ENCODE measurements at regions not wholly inside any gene's neighbourhood (a gene's known extent, or its start where the extent isn't known, plus 50 kb on each side); places are given as distances from the start of the nearest gene placed in this dataset.

DNA sequence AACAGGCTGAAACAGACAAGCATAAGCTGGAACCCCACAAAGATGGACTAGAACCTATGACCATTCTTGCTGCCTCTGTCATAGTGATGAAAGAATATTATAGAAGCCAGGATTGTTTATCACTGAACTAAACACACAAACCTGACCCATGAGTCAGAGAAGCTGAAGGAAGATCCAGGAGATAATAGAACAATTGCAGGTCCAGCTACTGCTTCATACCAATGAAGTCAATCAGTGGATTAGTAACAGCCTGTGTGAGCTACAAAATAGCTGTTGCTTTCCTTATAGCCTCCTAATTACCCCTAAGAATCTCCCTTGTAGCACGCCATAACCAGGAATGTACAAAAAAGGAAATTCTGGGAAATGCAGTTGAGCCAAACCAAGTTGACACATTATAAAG, 459.9 kb upstream of the ZNF462 start:
- ChIA-PET POLR2A (no interaction called here), CTCF (no interaction called here)
- dilution Hi-C loops (cut with MboI; ENCODE audit: extremely low pct_ligation_motif_present, low sequenced_read_pairs), result no loop called here
- Histone ChIP-seq H3K4me1 (ENCODE audit: control insufficient read depth, extremely low read depth, insufficient read depth, low read length) (no peaks in the 10 kb centered on the region), H3K27ac (ENCODE audit: insufficient read depth, low read depth, low read length) (no peak overlapping the region), H3K27me3 (ENCODE audit: control insufficient read depth in 2 of 2, insufficient read depth in 2 of 2, low read length in 2 of 2) (no peaks in the 10 kb centered on the region), H4K20me1 (replicated peaks; ENCODE audit: control insufficient read depth, extremely low read depth, insufficient read depth, low read length) (no peaks in the 10 kb centered on the region), H3K4me3 (replicated peaks in 1 of 3; ENCODE audit: insufficient read depth in 1 of 3, low read depth in 1 of 3, low read length in 3 of 3) (no peak overlapping the region), H3K79me2 (ENCODE audit: control insufficient read depth, insufficient read depth, low read length) (no peaks in the 10 kb centered on the region), H3K36me3 (ENCODE audit: control insufficient read depth in 2 of 2, extremely low read depth in 1 of 2, insufficient read depth in 2 of 2, low read length in 2 of 2) (no peaks in the 10 kb centered on the region), H3K9ac (replicated peaks; ENCODE audit: extremely low read depth, insufficient read depth, low read length) (no peak overlapping the region), H2AFZ (ENCODE audit: low read depth, low read length) (no peak overlapping the region), H3K9me3 (replicated peaks; ENCODE audit: control insufficient read depth, insufficient read depth, low read length) (peaks cover 2% of the 10 kb centered on the region), H3K9me1 (replicated peaks; ENCODE audit: control insufficient read depth, extremely low read depth, insufficient read depth, low read length) (no peaks in the 10 kb centered on the region), H3K4me2 (ENCODE audit: insufficient read depth, low read length) (no peak overlapping the region)
- FAIRE-seq, result no peak
- BruUV-seq (replicated peaks), result no TSS peak
- DNase-seq (ENCODE audit: low read depth, low spot score), result no peak
- TF ChIP-seq EZH2 (IDR thresholded peaks at IDR 0.05; ENCODE audit: borderline replicate concordance, low read depth, low read length, severe bottlenecking) (no peak), POLR2A (IDR thresholded peaks at IDR 0.05; ENCODE audit: low read depth, low read length) (no peak), POLR2AphosphoS5 (IDR thresholded peaks at IDR 0.05; ENCODE audit: insufficient read depth, low read depth, low read length) (no peak), FOS (IDR thresholded peaks at IDR 0.05; ENCODE audit: borderline replicate concordance, insufficient read depth, low read length) (no peak), JUN (IDR thresholded peaks at IDR 0.05; ENCODE audit: borderline replicate concordance, insufficient read depth, insufficient read length, low read depth) (no peak), MYC (IDR thresholded peaks at IDR 0.05; ENCODE audit: low read depth, low read length) (no peak), GATA2 (IDR thresholded peaks at IDR 0.05; ENCODE audit: insufficient read depth, insufficient read length, low read depth, low read length) (no peak)
- TF ChIP-seq, protein P1, sequence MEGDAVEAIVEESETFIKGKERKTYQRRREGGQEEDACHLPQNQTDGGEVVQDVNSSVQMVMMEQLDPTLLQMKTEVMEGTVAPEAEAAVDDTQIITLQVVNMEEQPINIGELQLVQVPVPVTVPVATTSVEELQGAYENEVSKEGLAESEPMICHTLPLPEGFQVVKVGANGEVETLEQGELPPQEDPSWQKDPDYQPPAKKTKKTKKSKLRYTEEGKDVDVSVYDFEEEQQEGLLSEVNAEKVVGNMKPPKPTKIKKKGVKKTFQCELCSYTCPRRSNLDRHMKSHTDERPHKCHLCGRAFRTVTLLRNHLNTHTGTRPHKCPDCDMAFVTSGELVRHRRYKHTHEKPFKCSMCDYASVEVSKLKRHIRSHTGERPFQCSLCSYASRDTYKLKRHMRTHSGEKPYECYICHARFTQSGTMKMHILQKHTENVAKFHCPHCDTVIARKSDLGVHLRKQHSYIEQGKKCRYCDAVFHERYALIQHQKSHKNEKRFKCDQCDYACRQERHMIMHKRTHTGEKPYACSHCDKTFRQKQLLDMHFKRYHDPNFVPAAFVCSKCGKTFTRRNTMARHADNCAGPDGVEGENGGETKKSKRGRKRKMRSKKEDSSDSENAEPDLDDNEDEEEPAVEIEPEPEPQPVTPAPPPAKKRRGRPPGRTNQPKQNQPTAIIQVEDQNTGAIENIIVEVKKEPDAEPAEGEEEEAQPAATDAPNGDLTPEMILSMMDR (IDR thresholded peaks at IDR 0.05; ENCODE audit: extremely low read depth in 1 of 2, insufficient read depth in 1 of 2, low read depth in 1 of 2, low read length in 2 of 2), result no peak
- TF ChIP-seq, protein P2, sequence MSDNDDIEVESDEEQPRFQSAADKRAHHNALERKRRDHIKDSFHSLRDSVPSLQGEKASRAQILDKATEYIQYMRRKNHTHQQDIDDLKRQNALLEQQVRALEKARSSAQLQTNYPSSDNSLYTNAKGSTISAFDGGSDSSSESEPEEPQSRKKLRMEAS (IDR thresholded peaks at IDR 0.05; ENCODE audit: insufficient read depth, insufficient read length), result no peak
- intact Hi-C loops (cut with micrococcal nuclease), result no loop called here
